Skin epidermis (tissue), 12 donors: ENCODE measurements at regions not wholly inside any gene's neighbourhood (a gene's known extent, or its start where the extent isn't known, plus 50 kb on each side); places are given as distances from the start of the nearest gene placed in this dataset.
A peak's percentile ranks its signal among the peaks of the same experiment; 100 is the strongest.
"Not testable (repeated sequence)": the region's sequence is repeated elsewhere in the genome, so short reads cannot be mapped to it uniquely, and the experiment has no call there.

Experiments used
- H3K27ac ChIP-seq, 21 experiments: fragments of 200-600 bp; sonication (generic) in 11 of 21; one replicate each; pipeline ENCODE4 v1.5.0; 2020; ENCODE audit warnings: mild to moderate bottlenecking in 3 of 21, inconsistent platforms in 2 of 21, moderate library complexity in 2 of 21
- H3K4me3 ChIP-seq, 7 experiments: fragments of 200-600 bp; sonication (generic) in 2 of 7; one replicate each; pipeline ENCODE4 v1.5.0; 2020; ENCODE audit warnings: inconsistent platforms in 2 of 7, mild to moderate bottlenecking in 2 of 7, moderate library complexity in 1 of 7

- H3K27ac ChIP-seq, result no peak overlapping the region
Measured at GRCh38 chr6:78701407-78701806, 165.9 kb upstream of the IRAK1BP1 start.

GRCh38 chr6:78709021-78709420, 158.3 kb upstream of the IRAK1BP1 start:
- H3K4me3 ChIP-seq, result no peak overlapping the region

More at GRCh38 chr6:78701407-78701806, 165.9 kb upstream of the IRAK1BP1 start:
- H3K4me3 ChIP-seq, result no peak overlapping the region

GRCh38 chr6:78713564-78713963, 153.8 kb upstream of the IRAK1BP1 start:
- no peak overlapping the region for H3K4me3 ChIP-seq

More at GRCh38 chr6:78709021-78709420, 158.3 kb upstream of the IRAK1BP1 start:
- no peak overlapping the region for H3K27ac ChIP-seq

GRCh38 chr6:78744144-78744543, 123.2 kb upstream of the IRAK1BP1 start:
- no peak overlapping the region for H3K27ac ChIP-seq

More at GRCh38 chr6:78713564-78713963, 153.8 kb upstream of the IRAK1BP1 start:
- no peak overlapping the region for H3K27ac ChIP-seq

GRCh38 chr6:78746457-78746856, 120.9 kb upstream of the IRAK1BP1 start:
- Histone ChIP-seq H3K4me3 (no peak overlapping the region), H3K27ac (no peak overlapping the region)

More at GRCh38 chr6:78744144-78744543, 123.2 kb upstream of the IRAK1BP1 start:
- H3K4me3 ChIP-seq, result no peak overlapping the region

GRCh38 chr6:78749326-78749725, 118.0 kb upstream of the IRAK1BP1 start:
- no peak overlapping the region for H3K4me3 ChIP-seq
- no peak overlapping the region for H3K27ac ChIP-seq

GRCh38 chr6:78758297-78758798, 109.0 kb upstream of the IRAK1BP1 start:
- not testable (repeated sequence) for H3K27ac ChIP-seq, H3K4me3 ChIP-seq

GRCh38 chr6:78768271-78768670, 99.1 kb upstream of the IRAK1BP1 start:
- H3K27ac ChIP-seq, result no peak overlapping the region
- no peak overlapping the region for H3K4me3 ChIP-seq

GRCh38 chr6:78770765-78771164, 96.6 kb upstream of the IRAK1BP1 start:
- H3K4me3 ChIP-seq, result no peak overlapping the region
- no peak overlapping the region for H3K27ac ChIP-seq

GRCh38 chr6:78771586-78771985, 95.8 kb upstream of the IRAK1BP1 start:
- no peak overlapping the region for H3K4me3 ChIP-seq
- no peak overlapping the region for H3K27ac ChIP-seq

GRCh38 chr6:78781001-78781400, 86.3 kb upstream of the IRAK1BP1 start:
- no peak overlapping the region for H3K4me3 ChIP-seq
- no peak overlapping the region for H3K27ac ChIP-seq

GRCh38 chr6:78783366-78783765, 84.0 kb upstream of the IRAK1BP1 start:
- H3K4me3 ChIP-seq, result not testable (repeated sequence)

GRCh38 chr6:78797270-78797669, 70.1 kb upstream of the IRAK1BP1 start:
- Histone ChIP-seq H3K27ac (no peak overlapping the region), H3K4me3 (no peak overlapping the region)

More at GRCh38 chr6:78783366-78783765, 84.0 kb upstream of the IRAK1BP1 start:
- not testable (repeated sequence) for H3K27ac ChIP-seq

GRCh38 chr6:78799682-78800081, 67.7 kb upstream of the IRAK1BP1 start:
- no peak overlapping the region for H3K27ac ChIP-seq
- no peak overlapping the region for H3K4me3 ChIP-seq

GRCh38 chr6:78806792-78807191, 60.6 kb upstream of the IRAK1BP1 start:
- not testable (repeated sequence) for H3K27ac ChIP-seq, H3K4me3 ChIP-seq

GRCh38 chr6:78807655-78808355, 59.5 kb upstream of the IRAK1BP1 start:
- not testable (repeated sequence) for H3K4me3 ChIP-seq, H3K27ac ChIP-seq

GRCh38 chr6:78808356-78808891, 58.9 kb upstream of the IRAK1BP1 start:
- no peak overlapping the region for H3K4me3 ChIP-seq
- H3K27ac ChIP-seq, result no peak overlapping the region

- H3K4me3 ChIP-seq, result no peak overlapping the region
Measured at GRCh38 chr6:78808933-78809332, 58.4 kb upstream of the IRAK1BP1 start.

GRCh38 chr6:78810146-78810545, 57.2 kb upstream of the IRAK1BP1 start:
- H3K4me3 ChIP-seq, result no peak overlapping the region
- peak overlapping the region in 4 of 21 experiments; percentile 32 to 50 (median 42) for H3K27ac ChIP-seq

More at GRCh38 chr6:78808933-78809332, 58.4 kb upstream of the IRAK1BP1 start:
- no peak overlapping the region for H3K27ac ChIP-seq

- Histone ChIP-seq H3K4me3 (no peak overlapping the region), H3K27ac (peak overlapping the region in 3 of 21 experiments; percentile 32 to 42 (median 42))
Measured at GRCh38 chr6:78810698-78811097, 56.7 kb upstream of the IRAK1BP1 start.
